ENCODE measurements at regions not wholly inside any gene's neighbourhood (a gene's known extent, or its start where the extent isn't known, plus 50 kb on each side); places are given as distances from the start of the nearest gene placed in this dataset.

DNA sequence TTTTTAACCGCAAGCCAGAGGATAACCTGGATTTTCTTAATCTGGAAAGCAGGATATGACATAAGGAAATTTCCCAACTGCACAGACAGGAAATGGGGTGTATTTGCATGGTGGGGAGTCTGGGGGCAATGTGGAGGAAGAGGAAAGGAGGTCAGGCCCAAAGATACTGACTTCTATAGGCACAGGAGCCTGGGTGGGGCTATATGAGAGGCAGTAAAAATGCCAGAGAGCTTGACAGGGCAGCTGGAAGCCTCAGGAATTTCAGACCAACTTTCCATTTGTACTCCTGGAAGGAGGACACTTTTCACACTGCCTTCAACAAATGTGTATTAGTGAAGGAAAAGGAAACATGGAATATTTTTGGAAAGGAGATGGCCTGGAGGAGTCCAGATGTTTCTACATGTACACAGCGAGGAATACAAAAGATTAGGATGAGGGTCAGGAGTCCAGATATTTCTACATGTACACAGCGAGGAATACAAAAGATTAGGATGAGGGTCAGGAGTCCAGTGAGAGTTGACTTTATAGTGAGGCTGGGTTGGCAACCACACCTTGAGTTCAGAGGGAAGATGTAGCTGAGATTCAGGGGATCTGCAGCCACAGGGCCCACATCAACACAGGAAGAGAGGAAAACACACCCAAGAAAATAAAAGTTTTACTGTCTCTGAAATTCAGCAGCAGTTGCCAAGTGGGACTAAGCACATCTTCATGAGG, 111.9 kb upstream of the PTPRG start:
- Mint-ChIP-seq H3K4me1 (no peaks in the 10 kb centered on the region), H3K4me3 (no peak overlapping the region), H3K27ac (no peak overlapping the region), H3K36me3 (no peaks in the 10 kb centered on the region), H3K27me3 (ENCODE audit: low read depth) (no peaks in the 10 kb centered on the region), H3K9me3 (no peaks in the 10 kb centered on the region)
- POLR2A ChIA-PET = no interaction called here
- no peak for ATAC-seq
- no peak for DNase-seq (ENCODE audit: low spot score)
- CTCF ChIA-PET = no interaction called here
- TF ChIP-seq USF2 (CRISPR knock-in tag; IDR thresholded peaks at IDR 0.05) (no peak), CBFB (CRISPR knock-in tag; IDR thresholded peaks at IDR 0.05; ENCODE audit: low read depth) (no peak), PRRX2 (CRISPR knock-in tag; IDR thresholded peaks at IDR 0.05) (no peak), ZBTB21 (CRISPR knock-in tag; IDR thresholded peaks at IDR 0.05; ENCODE audit: borderline replicate concordance) (no peak), TP53 (CRISPR knock-in tag; IDR thresholded peaks at IDR 0.05) (no peak), NFATC4 (CRISPR knock-in tag; IDR thresholded peaks at IDR 0.05) (no peak), ZNF263 (CRISPR knock-in tag; IDR thresholded peaks at IDR 0.05; ENCODE audit: low read depth) (no peak), ZNF396 (CRISPR knock-in tag; IDR thresholded peaks at IDR 0.05; ENCODE audit: borderline replicate concordance) (no peak), ZNF121 (CRISPR knock-in tag; IDR thresholded peaks at IDR 0.05) (no peak), GRHL2 (CRISPR knock-in tag; IDR thresholded peaks at IDR 0.05; ENCODE audit: insufficient replicate concordance, severe bottlenecking) (no peak)
- TF ChIP-seq, protein P1, sequence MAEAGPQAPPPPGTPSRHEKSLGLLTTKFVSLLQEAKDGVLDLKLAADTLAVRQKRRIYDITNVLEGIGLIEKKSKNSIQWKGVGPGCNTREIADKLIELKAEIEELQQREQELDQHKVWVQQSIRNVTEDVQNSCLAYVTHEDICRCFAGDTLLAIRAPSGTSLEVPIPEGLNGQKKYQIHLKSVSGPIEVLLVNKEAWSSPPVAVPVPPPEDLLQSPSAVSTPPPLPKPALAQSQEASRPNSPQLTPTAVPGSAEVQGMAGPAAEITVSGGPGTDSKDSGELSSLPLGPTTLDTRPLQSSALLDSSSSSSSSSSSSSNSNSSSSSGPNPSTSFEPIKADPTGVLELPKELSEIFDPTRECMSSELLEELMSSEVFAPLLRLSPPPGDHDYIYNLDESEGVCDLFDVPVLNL (CRISPR knock-in tag; IDR thresholded peaks at IDR 0.05; ENCODE audit: borderline replicate concordance, low read depth) = no peak
- TF ChIP-seq, protein P2, sequence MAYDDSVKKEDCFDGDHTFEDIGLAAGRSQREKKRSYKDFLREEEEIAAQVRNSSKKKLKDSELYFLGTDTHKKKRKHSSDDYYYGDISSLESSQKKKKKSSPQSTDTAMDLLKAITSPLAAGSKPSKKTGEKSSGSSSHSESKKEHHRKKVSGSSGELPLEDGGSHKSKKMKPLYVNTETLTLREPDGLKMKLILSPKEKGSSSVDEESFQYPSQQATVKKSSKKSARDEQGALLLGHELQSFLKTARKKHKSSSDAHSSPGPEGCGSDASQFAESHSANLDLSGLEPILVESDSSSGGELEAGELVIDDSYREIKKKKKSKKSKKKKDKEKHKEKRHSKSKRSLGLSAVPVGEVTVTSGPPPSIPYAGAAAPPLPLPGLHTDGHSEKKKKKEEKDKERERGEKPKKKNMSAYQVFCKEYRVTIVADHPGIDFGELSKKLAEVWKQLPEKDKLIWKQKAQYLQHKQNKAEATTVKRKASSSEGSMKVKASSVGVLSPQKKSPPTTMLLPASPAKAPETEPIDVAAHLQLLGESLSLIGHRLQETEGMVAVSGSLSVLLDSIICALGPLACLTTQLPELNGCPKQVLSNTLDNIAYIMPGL (CRISPR knock-in tag; IDR thresholded peaks at IDR 0.05) = no peak
- TF ChIP-seq, protein P3, sequence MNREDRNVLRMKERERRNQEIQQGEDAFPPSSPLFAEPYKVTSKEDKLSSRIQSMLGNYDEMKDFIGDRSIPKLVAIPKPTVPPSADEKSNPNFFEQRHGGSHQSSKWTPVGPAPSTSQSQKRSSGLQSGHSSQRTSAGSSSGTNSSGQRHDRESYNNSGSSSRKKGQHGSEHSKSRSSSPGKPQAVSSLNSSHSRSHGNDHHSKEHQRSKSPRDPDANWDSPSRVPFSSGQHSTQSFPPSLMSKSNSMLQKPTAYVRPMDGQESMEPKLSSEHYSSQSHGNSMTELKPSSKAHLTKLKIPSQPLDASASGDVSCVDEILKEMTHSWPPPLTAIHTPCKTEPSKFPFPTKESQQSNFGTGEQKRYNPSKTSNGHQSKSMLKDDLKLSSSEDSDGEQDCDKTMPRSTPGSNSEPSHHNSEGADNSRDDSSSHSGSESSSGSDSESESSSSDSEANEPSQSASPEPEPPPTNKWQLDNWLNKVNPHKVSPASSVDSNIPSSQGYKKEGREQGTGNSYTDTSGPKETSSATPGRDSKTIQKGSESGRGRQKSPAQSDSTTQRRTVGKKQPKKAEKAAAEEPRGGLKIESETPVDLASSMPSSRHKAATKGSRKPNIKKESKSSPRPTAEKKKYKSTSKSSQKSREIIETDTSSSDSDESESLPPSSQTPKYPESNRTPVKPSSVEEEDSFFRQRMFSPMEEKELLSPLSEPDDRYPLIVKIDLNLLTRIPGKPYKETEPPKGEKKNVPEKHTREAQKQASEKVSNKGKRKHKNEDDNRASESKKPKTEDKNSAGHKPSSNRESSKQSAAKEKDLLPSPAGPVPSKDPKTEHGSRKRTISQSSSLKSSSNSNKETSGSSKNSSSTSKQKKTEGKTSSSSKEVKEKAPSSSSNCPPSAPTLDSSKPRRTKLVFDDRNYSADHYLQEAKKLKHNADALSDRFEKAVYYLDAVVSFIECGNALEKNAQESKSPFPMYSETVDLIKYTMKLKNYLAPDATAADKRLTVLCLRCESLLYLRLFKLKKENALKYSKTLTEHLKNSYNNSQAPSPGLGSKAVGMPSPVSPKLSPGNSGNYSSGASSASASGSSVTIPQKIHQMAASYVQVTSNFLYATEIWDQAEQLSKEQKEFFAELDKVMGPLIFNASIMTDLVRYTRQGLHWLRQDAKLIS (CRISPR knock-in tag; IDR thresholded peaks at IDR 0.05; ENCODE audit: borderline replicate concordance) = no peak
- TF ChIP-seq, protein P4, sequence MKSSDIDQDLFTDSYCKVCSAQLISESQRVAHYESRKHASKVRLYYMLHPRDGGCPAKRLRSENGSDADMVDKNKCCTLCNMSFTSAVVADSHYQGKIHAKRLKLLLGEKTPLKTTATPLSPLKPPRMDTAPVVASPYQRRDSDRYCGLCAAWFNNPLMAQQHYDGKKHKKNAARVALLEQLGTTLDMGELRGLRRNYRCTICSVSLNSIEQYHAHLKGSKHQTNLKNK (CRISPR knock-in tag; IDR thresholded peaks at IDR 0.05) = no peak
- TF ChIP-seq, protein P5, sequence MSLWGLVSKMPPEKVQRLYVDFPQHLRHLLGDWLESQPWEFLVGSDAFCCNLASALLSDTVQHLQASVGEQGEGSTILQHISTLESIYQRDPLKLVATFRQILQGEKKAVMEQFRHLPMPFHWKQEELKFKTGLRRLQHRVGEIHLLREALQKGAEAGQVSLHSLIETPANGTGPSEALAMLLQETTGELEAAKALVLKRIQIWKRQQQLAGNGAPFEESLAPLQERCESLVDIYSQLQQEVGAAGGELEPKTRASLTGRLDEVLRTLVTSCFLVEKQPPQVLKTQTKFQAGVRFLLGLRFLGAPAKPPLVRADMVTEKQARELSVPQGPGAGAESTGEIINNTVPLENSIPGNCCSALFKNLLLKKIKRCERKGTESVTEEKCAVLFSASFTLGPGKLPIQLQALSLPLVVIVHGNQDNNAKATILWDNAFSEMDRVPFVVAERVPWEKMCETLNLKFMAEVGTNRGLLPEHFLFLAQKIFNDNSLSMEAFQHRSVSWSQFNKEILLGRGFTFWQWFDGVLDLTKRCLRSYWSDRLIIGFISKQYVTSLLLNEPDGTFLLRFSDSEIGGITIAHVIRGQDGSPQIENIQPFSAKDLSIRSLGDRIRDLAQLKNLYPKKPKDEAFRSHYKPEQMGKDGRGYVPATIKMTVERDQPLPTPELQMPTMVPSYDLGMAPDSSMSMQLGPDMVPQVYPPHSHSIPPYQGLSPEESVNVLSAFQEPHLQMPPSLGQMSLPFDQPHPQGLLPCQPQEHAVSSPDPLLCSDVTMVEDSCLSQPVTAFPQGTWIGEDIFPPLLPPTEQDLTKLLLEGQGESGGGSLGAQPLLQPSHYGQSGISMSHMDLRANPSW (CRISPR knock-in tag; conservative IDR thresholded peaks at IDR 0.05; ENCODE audit: low read depth) = no peak
- TF ChIP-seq, protein P6, sequence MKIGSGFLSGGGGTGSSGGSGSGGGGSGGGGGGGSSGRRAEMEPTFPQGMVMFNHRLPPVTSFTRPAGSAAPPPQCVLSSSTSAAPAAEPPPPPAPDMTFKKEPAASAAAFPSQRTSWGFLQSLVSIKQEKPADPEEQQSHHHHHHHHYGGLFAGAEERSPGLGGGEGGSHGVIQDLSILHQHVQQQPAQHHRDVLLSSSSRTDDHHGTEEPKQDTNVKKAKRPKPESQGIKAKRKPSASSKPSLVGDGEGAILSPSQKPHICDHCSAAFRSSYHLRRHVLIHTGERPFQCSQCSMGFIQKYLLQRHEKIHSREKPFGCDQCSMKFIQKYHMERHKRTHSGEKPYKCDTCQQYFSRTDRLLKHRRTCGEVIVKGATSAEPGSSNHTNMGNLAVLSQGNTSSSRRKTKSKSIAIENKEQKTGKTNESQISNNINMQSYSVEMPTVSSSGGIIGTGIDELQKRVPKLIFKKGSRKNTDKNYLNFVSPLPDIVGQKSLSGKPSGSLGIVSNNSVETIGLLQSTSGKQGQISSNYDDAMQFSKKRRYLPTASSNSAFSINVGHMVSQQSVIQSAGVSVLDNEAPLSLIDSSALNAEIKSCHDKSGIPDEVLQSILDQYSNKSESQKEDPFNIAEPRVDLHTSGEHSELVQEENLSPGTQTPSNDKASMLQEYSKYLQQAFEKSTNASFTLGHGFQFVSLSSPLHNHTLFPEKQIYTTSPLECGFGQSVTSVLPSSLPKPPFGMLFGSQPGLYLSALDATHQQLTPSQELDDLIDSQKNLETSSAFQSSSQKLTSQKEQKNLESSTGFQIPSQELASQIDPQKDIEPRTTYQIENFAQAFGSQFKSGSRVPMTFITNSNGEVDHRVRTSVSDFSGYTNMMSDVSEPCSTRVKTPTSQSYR (CRISPR knock-in tag; IDR thresholded peaks at IDR 0.05) = no peak
